NK-92 (cell line): ENCODE measurements at regions not wholly inside any gene's neighbourhood (a gene's known extent, or its start where the extent isn't known, plus 50 kb on each side); places are given as distances from the start of the nearest gene placed in this dataset.

Experiments
- DNase-seq: peaks from one replicate; lab custom pipeline; 2025; ENCODE audit not compliant: unreplicated experiment; lab: John Stamatoyannopoulos, UW

- DNase-seq, result no peak
Measured at GRCh38 chrX:20884565-20884964, 489.7 kb upstream of the CNKSR2 start.

GRCh38 chrX:20863649-20864048 lies 510.6 kb upstream of the CNKSR2 start:
- no peak for DNase-seq

GRCh38 chrX:20861113-20861512 lies 513.1 kb upstream of the CNKSR2 start:
- DNase-seq, result no peak

GRCh38 chrX:20857746-20858145 lies 516.5 kb upstream of the CNKSR2 start:
- DNase-seq, result no peak

GRCh38 chrX:20838477-20838876 lies 535.7 kb upstream of the CNKSR2 start:
- no peak for DNase-seq

- no peak for DNase-seq
Measured at GRCh38 chrX:20829665-20830491, 544.3 kb upstream of the CNKSR2 start.

- DNase-seq, result no peak
Measured at GRCh38 chrX:20825984-20826383, 548.2 kb upstream of the CNKSR2 start.

GRCh38 chrX:20803971-20804370 lies 537.3 kb upstream of the RPS6KA3 start:
- no peak for DNase-seq

- no peak for DNase-seq
Measured at GRCh38 chrX:20802036-20802435, 535.3 kb upstream of the RPS6KA3 start.

- DNase-seq, result no peak
Measured at GRCh38 chrX:20796450-20796849, 529.7 kb upstream of the RPS6KA3 start.

- no peak for DNase-seq
Measured at GRCh38 chrX:20789103-20789502, 522.4 kb upstream of the RPS6KA3 start.

- no peak for DNase-seq
Measured at GRCh38 chrX:20767346-20767745, 500.6 kb upstream of the RPS6KA3 start.

- DNase-seq, result no peak
Measured at GRCh38 chrX:20756585-20756984, 489.9 kb upstream of the RPS6KA3 start.

GRCh38 chrX:20753076-20753475 lies 486.4 kb upstream of the RPS6KA3 start:
- DNase-seq, result no peak

- DNase-seq, result no peak
Measured at GRCh38 chrX:20746690-20747089, 480.0 kb upstream of the RPS6KA3 start.

GRCh38 chrX:20743046-20743445 lies 476.3 kb upstream of the RPS6KA3 start:
- DNase-seq, result no peak

GRCh38 chrX:20742106-20742505 lies 475.4 kb upstream of the RPS6KA3 start:
- no peak for DNase-seq

- no peak for DNase-seq
Measured at GRCh38 chrX:20740443-20740842, 473.7 kb upstream of the RPS6KA3 start.

- no peak for DNase-seq
Measured at GRCh38 chrX:20739038-20739745, 472.5 kb upstream of the RPS6KA3 start.

- DNase-seq, result no peak
Measured at GRCh38 chrX:20729416-20729815, 462.7 kb upstream of the RPS6KA3 start.

GRCh38 chrX:20727447-20727846 lies 460.7 kb upstream of the RPS6KA3 start:
- no peak for DNase-seq

- no peak for DNase-seq
Measured at GRCh38 chrX:20720954-20721626, 454.4 kb upstream of the RPS6KA3 start.
